H1 (cell line): ENCODE measurements at regions not wholly inside any gene's neighbourhood (a gene's known extent, or its start where the extent isn't known, plus 50 kb on each side); places are given as distances from the start of the nearest gene placed in this dataset.

Experiments
- GTF2F1 ChIP-seq: IDR thresholded peaks from 2 replicates; pipeline ENCODE4 v1.6.1; 2012; ENCODE audit warnings: low read depth, low read length, improper control_type of control experiment, borderline replicate concordance
- TF ChIP-seq, protein P1 (sequence below): IDR thresholded peaks from 2 replicates; pipeline ENCODE4 v1.6.1; 2011; ENCODE audit warnings: low read depth, mild to moderate bottlenecking, low read length; ENCODE audit not compliant: insufficient read depth

DNA sequence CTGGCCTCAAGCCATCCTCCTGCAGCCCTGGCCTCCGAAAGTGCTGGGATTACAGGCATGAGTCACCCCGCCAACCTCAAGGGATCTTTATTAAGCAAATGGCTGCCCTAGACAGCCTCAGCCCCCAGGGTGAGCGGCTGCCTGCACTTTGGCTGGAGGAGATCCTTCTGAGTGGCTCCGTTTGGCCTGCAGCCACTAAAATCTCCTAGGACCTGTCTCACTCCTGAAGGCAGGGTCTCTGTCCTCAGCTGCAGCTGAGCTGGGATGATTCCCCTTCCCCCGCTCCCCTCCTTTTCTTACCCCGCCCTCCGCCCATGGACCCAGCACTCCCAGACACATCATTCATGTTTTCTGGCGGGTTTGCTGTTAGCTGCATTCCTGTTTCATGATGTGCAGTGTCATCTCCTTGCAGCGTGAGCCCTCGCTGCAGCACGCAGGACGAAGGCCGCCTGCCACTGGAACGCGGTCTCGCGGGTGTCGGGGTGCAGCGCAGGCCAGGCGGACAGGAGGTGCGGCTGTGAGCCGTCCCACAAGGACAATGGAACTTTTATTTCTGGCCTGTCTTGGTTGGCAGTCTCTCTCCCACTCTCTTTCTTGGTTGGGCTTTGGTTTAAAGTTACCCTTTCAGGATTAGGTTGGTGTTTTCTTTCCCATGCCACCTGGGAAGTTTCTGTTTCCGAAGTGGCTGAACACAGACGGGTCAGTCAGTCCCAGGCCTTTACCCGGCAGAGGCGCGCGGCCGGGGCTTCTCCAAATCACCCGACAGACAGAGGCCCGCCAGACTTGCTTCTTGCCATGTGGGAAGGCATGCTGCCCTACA lies 137.1 kb downstream of the FOXD1 start:
- TF ChIP-seq GTF2F1 = no peak
- TF ChIP-seq, protein P1, sequence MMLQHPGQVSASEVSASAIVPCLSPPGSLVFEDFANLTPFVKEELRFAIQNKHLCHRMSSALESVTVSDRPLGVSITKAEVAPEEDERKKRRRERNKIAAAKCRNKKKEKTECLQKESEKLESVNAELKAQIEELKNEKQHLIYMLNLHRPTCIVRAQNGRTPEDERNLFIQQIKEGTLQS = no peak
